HG03469 (cell line): ENCODE measurements at regions not wholly inside any gene's neighbourhood (a gene's known extent, or its start where the extent isn't known, plus 50 kb on each side); places are given as distances from the start of the nearest gene placed in this dataset.

Experiments used
- ATAC-seq: cut with Tn5 transposase; IDR thresholded peaks from one replicate; pipeline ENCODE4 v1.9.1; 2021; ENCODE audit warnings: mild to moderate bottlenecking, moderate library complexity, moderate number of reproducible peaks; ENCODE audit not compliant: unreplicated experiment

DNA sequence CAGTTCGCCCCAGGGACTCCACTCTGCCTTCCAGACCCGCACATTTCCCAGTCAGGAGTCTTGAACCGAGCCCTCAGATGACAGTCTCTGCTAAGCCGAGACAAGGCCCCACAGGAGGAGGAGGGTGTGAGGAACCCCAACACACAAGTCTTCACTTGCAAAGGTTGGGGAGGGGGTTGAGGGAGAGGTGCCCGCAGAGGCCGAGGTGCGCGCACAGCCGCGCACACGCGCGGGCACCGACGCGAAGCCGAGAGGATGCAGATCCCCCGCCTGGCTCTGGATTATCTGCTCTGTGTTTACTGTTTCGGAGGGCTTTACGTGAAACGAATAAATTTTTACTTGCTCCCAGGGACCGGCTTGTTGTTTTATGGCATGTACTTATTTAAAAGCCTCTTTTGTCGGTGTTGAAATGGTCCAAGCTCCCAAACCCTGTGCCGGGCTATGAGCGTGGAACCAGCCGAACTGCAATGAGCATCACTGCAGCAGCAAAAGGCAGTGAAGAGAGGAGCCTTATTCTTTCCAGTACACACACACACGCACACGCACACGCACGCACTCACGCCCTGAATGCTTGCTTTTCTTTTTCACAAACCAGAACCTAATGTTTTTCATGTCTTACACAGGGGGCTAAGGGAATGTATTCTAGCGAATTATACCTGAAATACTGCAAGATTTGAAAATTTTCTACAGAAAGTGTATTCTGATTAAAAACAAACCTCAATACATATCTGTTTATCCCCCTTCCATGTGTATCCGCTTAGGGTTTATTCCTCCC, 297.7 kb downstream of the PARP8 start:
- ATAC-seq = no peak

GRCh38 chr5:50964746-50965653, 298.6 kb downstream of the PARP8 start:
- no peak for ATAC-seq

- no peak for ATAC-seq
Observed at GRCh38 chr5:50965654-50966375, 299.4 kb downstream of the PARP8 start.

DNA sequence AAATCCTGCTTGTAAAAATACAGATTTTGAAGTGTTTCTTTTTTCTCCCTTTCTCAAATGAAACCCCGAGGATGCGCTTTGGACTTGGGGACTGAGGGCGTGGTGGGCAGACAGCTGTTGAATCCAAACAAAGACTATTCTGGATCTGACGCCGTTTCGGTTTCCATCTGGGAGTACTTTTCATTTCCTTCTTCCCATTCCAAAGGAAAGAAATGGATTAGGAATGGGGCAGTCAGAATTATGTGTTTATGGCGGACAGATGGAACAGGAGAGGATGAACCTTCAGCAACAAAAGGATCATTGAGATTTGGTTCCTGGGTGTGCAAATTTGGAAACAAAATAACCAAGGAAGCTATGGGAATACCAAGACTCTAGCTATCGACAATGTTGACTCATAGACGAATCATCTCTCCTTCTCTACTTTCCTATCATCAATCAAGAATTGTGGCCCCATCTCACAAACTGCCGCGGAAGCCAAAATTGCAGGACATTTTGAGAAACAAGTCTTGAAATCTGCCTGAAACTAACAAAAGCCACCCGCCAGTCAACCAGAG, 300.6 kb downstream of the PARP8 start:
- ATAC-seq = no peak

DNA sequence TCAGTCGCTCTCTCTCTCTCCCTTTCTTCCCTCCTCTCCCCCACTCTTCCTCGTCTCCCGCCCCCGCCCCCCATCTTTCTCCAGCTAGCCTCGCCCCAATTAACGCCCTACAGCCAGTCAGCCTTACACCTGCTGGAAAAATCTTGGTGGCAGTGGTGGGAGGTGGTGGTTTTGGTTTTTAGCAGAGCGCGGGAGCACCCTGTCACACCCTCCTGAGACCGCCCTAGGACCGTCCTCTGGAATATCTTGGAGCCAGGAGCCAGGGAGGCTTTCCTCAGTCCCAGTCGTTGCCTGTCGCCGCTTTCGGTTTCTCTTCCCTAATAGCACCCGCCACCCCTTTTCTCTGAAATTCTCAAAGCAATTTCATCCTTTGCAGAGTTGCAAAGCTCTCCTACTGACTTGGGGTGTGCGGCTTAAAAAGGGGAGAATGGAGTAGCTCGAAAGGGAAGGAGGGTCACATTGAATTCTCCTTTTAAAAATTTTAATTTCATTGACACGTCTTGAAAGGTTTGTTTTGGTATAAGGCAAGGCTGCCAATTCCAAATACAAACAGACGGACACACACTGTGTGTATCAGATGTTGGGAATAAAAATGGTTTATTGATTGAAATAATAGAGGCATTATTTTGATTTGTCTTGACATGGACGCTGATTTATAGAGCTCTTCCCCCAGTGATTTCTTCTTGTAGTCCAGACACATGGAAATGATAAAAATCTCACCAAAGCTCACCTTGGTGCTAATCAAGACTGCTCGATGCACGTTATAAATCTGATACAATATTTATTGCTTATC, 301.3 kb downstream of the PARP8 start:
- no peak for ATAC-seq

GRCh38 chr5:50968356-50969149, 302.1 kb downstream of the PARP8 start:
- no peak for ATAC-seq

- ATAC-seq = no peak
Observed at GRCh38 chr5:50969151-50970031, 303.0 kb downstream of the PARP8 start.

DNA sequence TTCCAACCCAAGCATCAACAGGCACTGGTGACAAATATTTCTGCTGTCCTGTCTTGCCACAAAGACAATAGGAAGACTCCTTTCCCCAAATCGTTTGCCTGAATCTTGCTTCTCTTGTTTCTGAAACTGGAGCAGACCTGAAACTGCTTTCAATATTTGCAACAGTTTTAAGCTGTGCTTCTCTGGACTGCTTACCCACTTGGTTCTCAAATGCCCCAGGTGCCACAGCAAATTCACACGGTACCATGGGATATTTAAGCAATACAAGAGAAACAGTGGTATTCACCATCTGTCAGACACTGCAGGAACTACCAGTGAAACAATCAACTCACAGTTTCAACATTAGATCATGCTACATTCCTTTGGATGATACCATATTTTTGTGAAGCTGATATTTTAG, 309.4 kb downstream of the PARP8 start:
- ATAC-seq = no peak

DNA sequence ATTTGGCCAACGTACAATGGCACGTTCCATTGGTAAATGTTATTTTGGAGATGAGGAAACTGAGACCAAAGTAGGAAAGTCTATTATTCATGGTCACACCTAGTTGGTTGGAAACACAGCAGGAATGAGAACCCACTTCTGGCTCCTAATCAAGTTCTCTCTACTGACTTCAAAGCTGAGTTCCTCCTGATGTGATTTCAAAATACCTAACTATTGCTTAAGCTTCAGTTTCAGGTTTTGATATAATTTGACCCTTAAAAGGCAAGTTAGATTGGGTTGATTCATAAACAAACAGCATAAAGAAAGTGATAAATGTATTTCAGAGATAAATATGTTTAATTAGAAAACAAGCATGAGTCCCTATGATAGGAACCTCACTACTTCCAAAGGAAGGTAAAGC, 312.5 kb downstream of the PARP8 start:
- ATAC-seq = no peak

DNA sequence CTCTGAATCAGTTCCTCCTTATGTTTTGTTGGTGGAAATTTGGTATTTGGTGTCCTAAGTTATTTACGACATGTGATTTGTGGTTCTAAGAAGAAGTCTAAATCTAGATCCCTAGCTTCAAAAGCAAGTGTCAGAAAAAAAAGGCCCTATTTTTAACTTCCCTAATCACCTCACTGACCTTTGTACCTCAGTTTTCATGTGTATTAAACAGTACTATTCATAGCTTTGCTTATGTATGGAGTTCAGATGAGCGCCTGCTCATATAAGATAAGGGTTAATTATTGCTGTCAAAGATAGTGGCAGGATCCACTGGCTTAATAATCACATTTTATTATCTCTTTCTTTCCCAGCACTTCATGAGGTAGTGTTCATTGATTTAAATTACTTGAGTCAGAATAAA, 318.2 kb downstream of the PARP8 start:
- ATAC-seq = no peak

DNA sequence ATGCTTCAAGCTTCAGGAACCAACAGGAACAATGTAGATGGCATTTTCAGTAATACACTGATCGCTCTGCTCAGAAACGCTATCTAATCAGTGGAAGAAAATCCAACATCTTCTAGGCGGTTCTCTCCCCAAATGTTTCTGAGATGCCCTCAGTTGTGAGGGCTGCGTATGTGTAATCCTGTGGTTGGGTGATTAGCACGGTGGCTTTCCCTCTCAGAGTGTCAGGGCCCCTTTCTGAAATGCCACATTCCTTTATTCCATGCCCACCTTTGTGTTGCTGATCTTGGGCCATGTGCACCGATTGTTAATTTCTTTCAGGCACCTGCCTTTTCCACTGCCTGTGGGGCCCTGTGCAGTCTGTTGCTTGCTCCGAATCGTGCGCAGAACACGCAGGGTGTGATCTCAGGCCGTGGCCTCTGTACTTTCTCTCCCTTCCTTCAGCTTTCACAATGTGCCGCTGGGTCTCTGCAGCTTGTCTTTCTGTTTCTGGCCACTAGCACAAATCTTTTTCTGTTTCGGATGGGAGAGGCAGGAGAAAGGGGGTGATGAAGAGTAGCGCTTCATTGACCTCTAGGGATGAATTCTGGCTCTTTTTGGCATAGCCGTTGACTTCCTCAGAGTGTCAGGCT, 324.0 kb downstream of the PARP8 start:
- ATAC-seq = no peak

GRCh38 chr5:50995285-50995942, 329.0 kb downstream of the PARP8 start:
- ATAC-seq = no peak

GRCh38 chr5:51001227-51001923, 334.9 kb downstream of the PARP8 start:
- ATAC-seq = no peak

GRCh38 chr5:51002368-51002767, 335.9 kb downstream of the PARP8 start:
- no peak for ATAC-seq

- ATAC-seq = no peak
Observed at GRCh38 chr5:51013036-51013435, 346.6 kb downstream of the PARP8 start.

- ATAC-seq = no peak
Observed at GRCh38 chr5:51018423-51018822, 352.0 kb downstream of the PARP8 start.

GRCh38 chr5:51024263-51024662, 357.8 kb downstream of the PARP8 start:
- ATAC-seq = no peak
